ENCODE measurements at regions not wholly inside any gene's neighbourhood (a gene's known extent, or its start where the extent isn't known, plus 50 kb on each side); places are given as distances from the start of the nearest gene placed in this dataset.

- Histone ChIP-seq H3K27me3 (ENCODE audit: insufficient read depth, poor library complexity, severe bottlenecking) (no peaks in the 10 kb centered on the region), H3K4me3 (replicated peaks; ENCODE audit: insufficient read depth, low read length) (no peak overlapping the region), H3K27ac (replicated peaks) (no peak overlapping the region)
- DNase-seq (ENCODE audit: low read depth in 1 of 2, low spot score in 1 of 2): no peak
- TF ChIP-seq POLR2AphosphoS5 (IDR thresholded peaks at IDR 0.05; ENCODE audit: low read depth) (no peak), SPI1 (IDR thresholded peaks at IDR 0.05; ENCODE audit: borderline replicate concordance, low read depth) (no peak), GABPA (IDR thresholded peaks at IDR 0.05; ENCODE audit: low read depth) (no peak), CTCF (IDR thresholded peaks at IDR 0.05; ENCODE audit: insufficient read depth, low read length) (no peak), REST (IDR thresholded peaks at IDR 0.05; ENCODE audit: insufficient replicate concordance, low read depth) (no peak)
Observed at GRCh38 chr2:129467941-129468340, 511.5 kb upstream of the RAB6C start.

DNA sequence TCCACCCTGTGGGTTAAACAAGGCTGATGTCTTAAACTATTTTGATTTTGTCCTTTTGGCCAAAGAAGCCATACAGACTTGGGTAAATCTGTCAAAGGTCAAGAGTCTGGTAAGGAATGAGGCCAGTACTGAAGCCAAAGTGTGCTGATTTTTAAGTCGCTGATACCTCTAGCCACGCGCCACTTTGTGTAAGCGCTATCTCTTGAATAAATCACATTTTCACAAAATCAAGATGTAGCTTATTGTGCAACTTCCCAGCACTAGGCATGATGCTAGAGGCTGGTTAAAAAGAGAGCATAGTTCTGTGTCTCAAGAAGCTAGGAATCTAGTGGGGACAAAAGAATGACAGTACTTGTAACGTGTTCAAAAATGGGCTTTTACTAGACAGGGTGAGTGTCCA lies 510.6 kb upstream of the RAB6C start:
- DNase-seq (ENCODE audit: low read depth in 1 of 2, low spot score in 1 of 2): no peak
- Histone ChIP-seq H3K27me3 (ENCODE audit: insufficient read depth, poor library complexity, severe bottlenecking) (no peaks in the 10 kb centered on the region), H3K4me3 (replicated peaks; ENCODE audit: insufficient read depth, low read length) (no peak overlapping the region), H3K27ac (replicated peaks) (no peak overlapping the region)
- TF ChIP-seq REST (IDR thresholded peaks at IDR 0.05; ENCODE audit: insufficient replicate concordance, low read depth) (no peak), CTCF (IDR thresholded peaks at IDR 0.05; ENCODE audit: insufficient read depth, low read length) (no peak), GABPA (IDR thresholded peaks at IDR 0.05; ENCODE audit: low read depth) (no peak), POLR2AphosphoS5 (IDR thresholded peaks at IDR 0.05; ENCODE audit: low read depth) (no peak), SPI1 (IDR thresholded peaks at IDR 0.05; ENCODE audit: borderline replicate concordance, low read depth) (no peak)

DNA sequence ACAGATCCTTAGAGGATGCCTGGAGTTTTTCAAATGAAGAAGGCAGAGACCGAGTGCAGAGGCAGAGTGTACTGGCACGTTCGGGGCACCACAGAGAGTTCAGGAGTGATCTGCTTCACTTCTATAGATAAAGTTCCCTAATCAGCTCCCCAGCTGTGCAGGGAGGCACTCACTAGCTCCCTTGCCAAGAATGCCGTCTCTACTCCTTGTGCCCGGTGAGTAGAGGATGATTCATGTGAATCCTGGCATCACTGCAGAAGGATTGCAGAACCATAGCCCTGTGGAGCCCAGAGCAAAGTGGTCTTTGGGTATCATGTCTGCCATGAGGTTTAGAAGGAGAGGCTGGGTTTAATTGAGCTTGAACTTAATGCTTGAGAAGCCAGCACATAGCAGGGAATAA lies 510.1 kb upstream of the RAB6C start:
- TF ChIP-seq GABPA (IDR thresholded peaks at IDR 0.05; ENCODE audit: low read depth): no peak
- no peak for TF ChIP-seq SPI1 (IDR thresholded peaks at IDR 0.05; ENCODE audit: borderline replicate concordance, low read depth)
- TF ChIP-seq POLR2AphosphoS5 (IDR thresholded peaks at IDR 0.05; ENCODE audit: low read depth): no peak
- TF ChIP-seq REST (IDR thresholded peaks at IDR 0.05; ENCODE audit: insufficient replicate concordance, low read depth): no peak
- no peak for TF ChIP-seq CTCF (IDR thresholded peaks at IDR 0.05; ENCODE audit: insufficient read depth, low read length)
- Histone ChIP-seq H3K27ac (replicated peaks) (no peak overlapping the region), H3K27me3 (ENCODE audit: insufficient read depth, poor library complexity, severe bottlenecking) (no peaks in the 10 kb centered on the region), H3K4me3 (replicated peaks; ENCODE audit: insufficient read depth, low read length) (no peak overlapping the region)
- no peak for DNase-seq (ENCODE audit: low read depth in 1 of 2, low spot score in 1 of 2)

All from HL-60 (cell line).